HEK293 (cell line): ENCODE measurements at regions not wholly inside any gene's neighbourhood (a gene's known extent, or its start where the extent isn't known, plus 50 kb on each side); places are given as distances from the start of the nearest gene placed in this dataset.

Experiments used
- ZNF174 ChIP-seq: fragments of 450-650 bp; formaldehyde crosslinking; IDR thresholded peaks from 2 replicates; pipeline ENCODE4 v1.5.0; 2017; ENCODE audit warnings: missing biosample characterization, mild to moderate bottlenecking, missing genetic modification characterization
- ZNF596 ChIP-seq: fragments of 450-650 bp; IDR thresholded peaks from 2 replicates; pipeline ENCODE4 v1.5.0; 2018; ENCODE audit warnings: missing biosample characterization, mild to moderate bottlenecking, missing genetic modification characterization, moderate library complexity
- TF ChIP-seq, protein P1 (sequence below): fragments of 450-650 bp; formaldehyde crosslinking; IDR thresholded peaks from 2 replicates; pipeline ENCODE4 v1.5.1; 2016; ENCODE audit warnings: missing biosample characterization, missing genetic modification characterization
- TF ChIP-seq, protein P2 (sequence below): fragments of 450-650 bp; formaldehyde crosslinking; IDR thresholded peaks from 2 replicates; pipeline ENCODE4 v1.5.1; 2016; ENCODE audit warnings: missing biosample characterization, missing genetic modification characterization, low read depth
- TF ChIP-seq, protein P3 (sequence below): fragments of 450-650 bp; IDR thresholded peaks from 2 replicates; pipeline ENCODE4 v1.5.1; 2018; ENCODE audit warnings: missing biosample characterization, mild to moderate bottlenecking, missing genetic modification characterization

DNA sequence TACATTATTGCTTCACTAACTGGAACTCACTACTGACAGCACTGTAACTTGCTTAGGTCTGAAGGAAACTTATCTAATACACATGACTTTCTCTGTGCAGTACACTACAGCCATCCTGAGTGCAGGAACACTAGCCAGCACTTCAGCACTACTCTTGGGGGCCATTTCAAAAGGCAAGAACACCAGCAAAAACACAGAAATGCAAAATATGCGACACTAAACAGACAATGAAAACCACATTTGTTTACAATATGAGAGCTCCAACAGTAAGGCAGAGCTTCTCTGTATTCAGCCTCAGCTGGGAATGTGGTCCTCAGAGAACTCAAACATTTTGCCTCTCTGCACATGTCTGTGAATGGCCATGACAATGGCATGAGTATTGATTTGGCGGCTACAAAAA lies 109.6 kb downstream of the ARRDC4 start:
- TF ChIP-seq, protein P1, sequence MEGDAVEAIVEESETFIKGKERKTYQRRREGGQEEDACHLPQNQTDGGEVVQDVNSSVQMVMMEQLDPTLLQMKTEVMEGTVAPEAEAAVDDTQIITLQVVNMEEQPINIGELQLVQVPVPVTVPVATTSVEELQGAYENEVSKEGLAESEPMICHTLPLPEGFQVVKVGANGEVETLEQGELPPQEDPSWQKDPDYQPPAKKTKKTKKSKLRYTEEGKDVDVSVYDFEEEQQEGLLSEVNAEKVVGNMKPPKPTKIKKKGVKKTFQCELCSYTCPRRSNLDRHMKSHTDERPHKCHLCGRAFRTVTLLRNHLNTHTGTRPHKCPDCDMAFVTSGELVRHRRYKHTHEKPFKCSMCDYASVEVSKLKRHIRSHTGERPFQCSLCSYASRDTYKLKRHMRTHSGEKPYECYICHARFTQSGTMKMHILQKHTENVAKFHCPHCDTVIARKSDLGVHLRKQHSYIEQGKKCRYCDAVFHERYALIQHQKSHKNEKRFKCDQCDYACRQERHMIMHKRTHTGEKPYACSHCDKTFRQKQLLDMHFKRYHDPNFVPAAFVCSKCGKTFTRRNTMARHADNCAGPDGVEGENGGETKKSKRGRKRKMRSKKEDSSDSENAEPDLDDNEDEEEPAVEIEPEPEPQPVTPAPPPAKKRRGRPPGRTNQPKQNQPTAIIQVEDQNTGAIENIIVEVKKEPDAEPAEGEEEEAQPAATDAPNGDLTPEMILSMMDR (tag by site-specific recombination), result no peak
- no peak for TF ChIP-seq ZNF174 (tag by site-specific recombination)
- TF ChIP-seq, protein P2, sequence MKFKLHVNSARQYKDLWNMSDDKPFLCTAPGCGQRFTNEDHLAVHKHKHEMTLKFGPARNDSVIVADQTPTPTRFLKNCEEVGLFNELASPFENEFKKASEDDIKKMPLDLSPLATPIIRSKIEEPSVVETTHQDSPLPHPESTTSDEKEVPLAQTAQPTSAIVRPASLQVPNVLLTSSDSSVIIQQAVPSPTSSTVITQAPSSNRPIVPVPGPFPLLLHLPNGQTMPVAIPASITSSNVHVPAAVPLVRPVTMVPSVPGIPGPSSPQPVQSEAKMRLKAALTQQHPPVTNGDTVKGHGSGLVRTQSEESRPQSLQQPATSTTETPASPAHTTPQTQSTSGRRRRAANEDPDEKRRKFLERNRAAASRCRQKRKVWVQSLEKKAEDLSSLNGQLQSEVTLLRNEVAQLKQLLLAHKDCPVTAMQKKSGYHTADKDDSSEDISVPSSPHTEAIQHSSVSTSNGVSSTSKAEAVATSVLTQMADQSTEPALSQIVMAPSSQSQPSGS, result no peak
- TF ChIP-seq, protein P3, sequence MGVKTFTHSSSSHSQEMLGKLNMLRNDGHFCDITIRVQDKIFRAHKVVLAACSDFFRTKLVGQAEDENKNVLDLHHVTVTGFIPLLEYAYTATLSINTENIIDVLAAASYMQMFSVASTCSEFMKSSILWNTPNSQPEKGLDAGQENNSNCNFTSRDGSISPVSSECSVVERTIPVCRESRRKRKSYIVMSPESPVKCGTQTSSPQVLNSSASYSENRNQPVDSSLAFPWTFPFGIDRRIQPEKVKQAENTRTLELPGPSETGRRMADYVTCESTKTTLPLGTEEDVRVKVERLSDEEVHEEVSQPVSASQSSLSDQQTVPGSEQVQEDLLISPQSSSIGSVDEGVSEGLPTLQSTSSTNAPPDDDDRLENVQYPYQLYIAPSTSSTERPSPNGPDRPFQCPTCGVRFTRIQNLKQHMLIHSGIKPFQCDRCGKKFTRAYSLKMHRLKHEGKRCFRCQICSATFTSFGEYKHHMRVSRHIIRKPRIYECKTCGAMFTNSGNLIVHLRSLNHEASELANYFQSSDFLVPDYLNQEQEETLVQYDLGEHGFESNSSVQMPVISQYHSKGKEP, result no peak
- no peak for TF ChIP-seq ZNF596 (tag by site-specific recombination)
